GM12873 (cell line): ENCODE measurements at regions not wholly inside any gene's neighbourhood (a gene's known extent, or its start where the extent isn't known, plus 50 kb on each side); places are given as distances from the start of the nearest gene placed in this dataset.

ENCODE experiments used
- TF ChIP-seq, protein P1 (sequence below): IDR thresholded peaks from 2 replicates; pipeline ENCODE4 v1.5.1; 2012; ENCODE audit warnings: low read depth, mild to moderate bottlenecking, moderate library complexity, low read length, control low read depth; ENCODE audit not compliant: insufficient read depth; ENCODE audit errors: missing control alignments

DNA sequence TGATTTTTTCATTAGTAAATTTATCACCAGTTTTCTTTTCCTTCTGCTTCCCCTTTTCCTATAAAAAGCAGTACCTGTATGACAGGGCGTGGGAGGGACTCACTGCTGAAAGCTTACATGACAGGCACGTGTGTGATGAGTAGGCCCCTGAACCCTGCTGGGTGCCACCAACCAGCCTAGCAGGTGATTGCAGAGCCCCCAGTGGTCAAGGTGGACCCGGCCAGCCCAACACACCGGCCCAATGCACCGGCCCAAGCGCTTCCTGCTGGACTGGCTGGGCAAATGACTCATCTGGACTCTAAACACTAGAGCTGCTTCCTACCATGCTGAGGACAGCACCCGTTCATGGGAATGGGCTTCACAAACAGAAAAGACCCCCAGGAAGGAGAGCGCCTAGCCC lies 89.8 kb upstream of the TMEM72 start:
- TF ChIP-seq, protein P1, sequence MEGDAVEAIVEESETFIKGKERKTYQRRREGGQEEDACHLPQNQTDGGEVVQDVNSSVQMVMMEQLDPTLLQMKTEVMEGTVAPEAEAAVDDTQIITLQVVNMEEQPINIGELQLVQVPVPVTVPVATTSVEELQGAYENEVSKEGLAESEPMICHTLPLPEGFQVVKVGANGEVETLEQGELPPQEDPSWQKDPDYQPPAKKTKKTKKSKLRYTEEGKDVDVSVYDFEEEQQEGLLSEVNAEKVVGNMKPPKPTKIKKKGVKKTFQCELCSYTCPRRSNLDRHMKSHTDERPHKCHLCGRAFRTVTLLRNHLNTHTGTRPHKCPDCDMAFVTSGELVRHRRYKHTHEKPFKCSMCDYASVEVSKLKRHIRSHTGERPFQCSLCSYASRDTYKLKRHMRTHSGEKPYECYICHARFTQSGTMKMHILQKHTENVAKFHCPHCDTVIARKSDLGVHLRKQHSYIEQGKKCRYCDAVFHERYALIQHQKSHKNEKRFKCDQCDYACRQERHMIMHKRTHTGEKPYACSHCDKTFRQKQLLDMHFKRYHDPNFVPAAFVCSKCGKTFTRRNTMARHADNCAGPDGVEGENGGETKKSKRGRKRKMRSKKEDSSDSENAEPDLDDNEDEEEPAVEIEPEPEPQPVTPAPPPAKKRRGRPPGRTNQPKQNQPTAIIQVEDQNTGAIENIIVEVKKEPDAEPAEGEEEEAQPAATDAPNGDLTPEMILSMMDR, result no peak

DNA sequence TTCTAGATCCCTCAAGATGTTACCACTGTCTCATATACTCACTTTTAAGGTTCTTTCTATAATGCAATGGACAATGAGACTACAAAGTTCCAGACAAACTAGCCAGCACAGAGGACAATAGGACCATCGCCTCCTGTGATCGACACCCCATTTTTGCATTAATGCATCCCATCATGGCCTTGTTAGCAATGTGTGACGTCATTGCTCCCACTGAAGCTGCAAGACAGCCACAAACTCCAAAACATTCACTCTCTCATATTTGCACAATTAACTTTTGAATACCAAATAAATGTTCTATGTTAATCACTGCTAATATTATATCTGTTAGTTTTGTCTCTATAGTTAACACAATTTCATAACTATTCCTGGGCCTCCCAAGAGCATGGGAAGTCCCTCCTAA lies 88.8 kb upstream of the TMEM72 start:
- TF ChIP-seq, protein P1, result no peak

DNA sequence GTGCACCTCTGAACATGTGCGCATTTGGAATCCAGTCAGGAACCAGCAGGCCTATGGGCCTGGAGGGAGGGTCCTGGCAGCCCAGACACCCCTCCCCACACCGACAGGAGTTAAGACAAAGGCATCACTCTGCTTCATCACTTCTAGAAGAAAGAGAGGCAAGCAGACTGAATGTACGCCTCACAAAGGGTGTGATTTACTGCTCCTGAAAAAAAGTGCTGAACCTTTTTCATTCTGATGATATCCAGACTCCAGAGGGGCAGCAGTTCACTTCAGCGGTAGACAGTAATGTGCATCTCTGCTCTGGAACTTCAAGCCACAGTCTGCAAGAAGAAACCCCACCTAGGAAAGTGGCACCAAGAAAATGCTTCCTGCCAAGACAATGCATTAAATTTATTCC lies 88.2 kb upstream of the TMEM72 start:
- TF ChIP-seq, protein P1, result no peak

DNA sequence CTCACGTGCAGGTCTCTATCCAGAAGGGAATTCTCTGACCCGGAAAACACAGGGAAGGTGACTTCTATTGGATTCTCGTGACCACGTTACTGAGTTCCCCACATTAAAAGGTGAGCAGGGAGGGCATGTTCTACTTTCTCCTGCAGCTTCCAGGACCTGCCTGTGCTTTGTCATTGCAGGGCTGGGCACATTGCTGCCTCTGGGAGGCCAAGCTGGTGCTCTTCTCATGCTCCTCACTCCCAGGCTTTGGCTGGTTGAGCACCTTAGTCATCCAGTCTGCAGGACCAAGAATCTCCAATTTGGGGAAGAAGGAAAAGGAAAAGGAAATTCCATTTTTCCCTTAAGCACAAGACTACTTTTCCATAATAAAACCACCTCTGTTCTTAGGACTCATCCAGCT lies 86.5 kb upstream of the TMEM72 start:
- TF ChIP-seq, protein P1, result no peak

DNA sequence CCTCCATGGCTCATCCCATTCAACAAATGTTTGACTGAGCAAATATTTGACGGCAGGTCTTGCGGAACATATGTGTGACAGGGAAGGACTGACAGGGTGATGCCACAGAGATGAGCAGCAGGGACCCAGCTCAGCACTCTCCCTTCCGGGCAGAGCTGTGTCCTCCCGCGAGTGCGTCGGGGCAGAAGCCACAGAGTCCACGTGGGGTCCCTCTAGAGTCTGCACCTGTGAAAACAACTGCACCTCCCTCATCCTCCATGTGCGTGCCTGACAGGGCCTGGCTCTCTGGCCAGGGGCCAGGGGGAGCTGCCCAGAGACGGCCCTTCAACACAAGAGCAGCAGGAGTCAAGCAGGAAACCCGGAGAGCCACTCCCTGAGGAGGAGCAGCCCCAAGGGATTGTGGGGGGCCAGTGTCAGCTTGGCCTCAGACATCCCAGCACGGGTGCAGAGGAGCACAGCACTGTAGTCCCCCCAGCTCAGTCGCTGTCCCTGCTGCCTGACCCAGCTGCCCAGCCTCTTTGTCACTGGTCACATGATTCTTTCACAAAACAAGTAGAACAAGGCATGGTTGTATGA lies 83.6 kb upstream of the TMEM72 start:
- TF ChIP-seq, protein P1, result no peak

DNA sequence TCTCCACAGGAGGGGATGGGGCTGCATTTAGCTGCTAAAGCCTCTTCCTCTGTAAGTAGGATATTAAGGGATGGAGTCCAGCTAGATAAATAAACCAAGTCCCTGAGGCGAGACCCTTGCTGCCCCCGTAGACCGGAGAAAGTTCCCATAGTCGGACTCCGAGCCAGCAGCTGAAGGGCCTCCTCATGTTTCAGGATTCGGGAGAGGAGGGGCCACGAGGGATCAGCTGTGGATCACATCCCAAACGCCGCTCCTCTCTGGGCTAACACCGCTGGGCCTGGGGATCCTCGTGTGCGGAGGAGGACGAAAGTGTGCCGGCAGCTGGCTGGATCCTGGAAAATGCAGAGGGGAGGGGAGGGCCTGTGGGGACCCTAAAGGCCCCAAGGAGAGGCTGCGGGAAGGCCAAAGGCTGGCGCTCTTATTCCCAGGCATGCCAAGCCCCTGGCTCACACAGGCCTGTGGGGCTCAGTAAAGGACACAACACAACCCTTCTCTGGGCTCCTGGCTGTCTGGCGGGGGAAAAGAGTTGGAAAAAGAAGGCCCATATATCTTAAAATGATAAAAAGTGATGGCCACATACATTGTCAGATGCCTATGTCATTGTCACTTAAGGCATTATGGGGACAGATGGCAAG lies 82.5 kb upstream of the TMEM72 start:
- TF ChIP-seq, protein P1, result no peak

DNA sequence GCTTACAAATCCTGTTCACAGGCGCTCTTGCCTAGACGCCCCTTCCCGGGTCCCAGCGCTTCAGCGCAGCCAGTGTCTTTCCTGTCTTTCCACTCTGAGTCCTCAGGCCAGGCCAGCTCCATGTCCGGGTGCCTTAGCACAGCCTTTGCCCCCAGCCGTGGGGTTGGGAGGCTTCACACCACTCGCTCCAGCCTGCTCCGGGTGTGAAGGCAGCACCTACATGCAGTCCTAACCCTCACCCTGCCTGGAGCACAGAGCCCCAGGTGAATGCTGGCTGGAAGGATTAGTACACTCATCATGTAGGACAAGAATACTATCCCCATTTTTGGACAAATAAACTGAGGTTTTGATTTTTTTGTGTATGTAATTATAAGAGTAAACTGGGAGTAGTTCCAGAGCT lies 81.7 kb upstream of the TMEM72 start:
- TF ChIP-seq, protein P1, result no peak

DNA sequence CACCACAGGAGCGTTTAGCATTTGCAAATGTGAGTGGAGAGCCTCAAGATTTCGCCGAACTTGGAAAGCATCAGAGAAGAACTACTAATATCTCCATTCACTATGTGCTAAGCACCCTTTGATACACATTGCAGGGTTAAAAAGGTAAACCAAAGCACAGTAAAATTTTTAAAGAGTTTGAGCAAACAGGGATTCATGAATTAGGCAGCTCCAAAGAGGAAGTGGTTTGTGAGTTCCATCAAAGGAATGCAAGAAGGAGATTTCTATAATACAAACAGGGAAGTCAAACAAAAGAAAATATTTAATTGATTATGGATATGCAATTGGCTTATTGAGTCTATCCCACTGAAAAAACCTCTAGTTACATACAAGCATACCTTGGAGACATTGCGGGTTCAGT lies 81.1 kb upstream of the TMEM72 start:
- TF ChIP-seq, protein P1, result no peak
